ENCODE measurements at regions not wholly inside any gene's neighbourhood (a gene's known extent, or its start where the extent isn't known, plus 50 kb on each side); places are given as distances from the start of the nearest gene placed in this dataset.

- DNase-seq (no peak), ATAC-seq (ENCODE audit: low read depth) (no peak)
- intact Hi-C loops (cut with micrococcal nuclease), result no loop called here
- Mint-ChIP-seq H3K4me1 (no peaks in the 10 kb centered on the region), H3K27me3 (no peaks in the 10 kb centered on the region), H3K36me3 (ENCODE audit: low read depth) (no peaks in the 10 kb centered on the region), H3K9me3 (no peaks in the 10 kb centered on the region), H3K4me3 (no peak overlapping the region), H3K27ac (no peak overlapping the region)
- POLR2A ChIA-PET, result no interaction called here
- TF ChIP-seq CTCF (IDR thresholded peaks at IDR 0.05), result no peak
- CTCF ChIA-PET, result no interaction called here
Observed at GRCh38 chr10:126851414-126852108, 53.7 kb upstream of the DOCK1 start.

DNA sequence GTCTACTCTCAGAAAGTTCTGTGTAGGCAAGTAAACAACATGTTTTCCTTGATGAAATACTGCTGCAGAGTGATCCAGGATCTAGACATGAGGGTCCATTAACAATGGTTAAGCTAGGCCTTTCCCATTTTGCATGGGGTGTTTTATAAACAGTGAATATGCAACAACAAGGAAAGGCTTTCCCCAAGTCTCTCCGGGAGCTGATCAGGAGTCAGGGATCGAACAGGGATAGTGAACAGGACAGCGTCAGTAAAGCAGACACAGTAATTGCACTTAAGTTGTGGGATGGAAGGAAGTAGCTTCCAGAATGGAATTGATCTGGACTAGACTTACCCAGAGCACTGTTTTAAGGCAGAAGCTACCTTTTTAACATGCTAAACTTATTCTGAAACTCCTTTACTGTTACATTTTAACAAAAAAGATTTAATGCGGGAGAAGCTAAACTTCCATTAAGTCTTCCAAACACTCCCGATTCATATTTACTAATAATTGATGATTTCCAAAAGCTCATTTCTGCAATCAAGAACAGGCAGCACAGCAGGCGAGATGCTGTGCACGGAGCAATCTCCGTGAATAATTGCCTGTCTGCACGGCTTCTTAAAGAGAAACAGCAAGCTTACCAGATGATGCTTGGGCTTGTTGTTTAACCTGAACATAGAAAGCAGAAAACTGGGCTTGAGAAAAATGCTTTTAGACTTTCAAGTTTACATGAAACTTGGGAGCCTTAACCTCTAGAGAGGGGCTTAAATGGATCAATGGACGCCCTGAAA lies 50.3 kb upstream of the DOCK1 start:
- no peak overlapping the region for H3K27ac Mint-ChIP-seq
- ATAC-seq (ENCODE audit: low read depth), result no peak
- no peaks in the 10 kb centered on the region for H3K9me3 Mint-ChIP-seq
- H3K4me1 Mint-ChIP-seq, result no peaks in the 10 kb centered on the region
- intact Hi-C loops (cut with micrococcal nuclease), result no loop called here
- H3K4me3 Mint-ChIP-seq, result no peak overlapping the region
- CTCF ChIA-PET, result no interaction called here
- TF ChIP-seq CTCF (IDR thresholded peaks at IDR 0.05), result no peak
- no peaks in the 10 kb centered on the region for H3K36me3 Mint-ChIP-seq (ENCODE audit: low read depth)
- H3K27me3 Mint-ChIP-seq, result no peaks in the 10 kb centered on the region
- DNase-seq, result no peak
- POLR2A ChIA-PET, result no interaction called here

Data from activated B cell treated with CpG ODN at 0.5 μM for 24 hours (primary cell).